Esophagus squamous epithelium (tissue), 5 donors: ENCODE measurements at regions not wholly inside any gene's neighbourhood (a gene's known extent, or its start where the extent isn't known, plus 50 kb on each side); places are given as distances from the start of the nearest gene placed in this dataset.

ENCODE experiments used
- DNase-seq: peaks from one replicate; lab custom pipeline; 2025; lab: John Stamatoyannopoulos, UW
- H3K27ac ChIP-seq, 4 donors: fragments of 200-600 bp; sonication (generic); one replicate each; pipeline ENCODE4 v1.5.1; 2016 to 2019; ENCODE audit warnings: mild to moderate bottlenecking in 1 of 4
- H3K27me3 ChIP-seq, 4 donors: fragments of 200-600 bp; sonication (generic); 1 replicate in 3 of 4; 2 replicates in 1 of 4; pipeline versions ENCODE4 v1.5.1 to v1.6.0; 2017 to 2021; ENCODE audit warnings: antibody characterized with exemption in 1 of 4
- H3K36me3 ChIP-seq, 3 donors: fragments of 200-600 bp; sonication (generic); one replicate each; pipeline ENCODE4 v1.5.1; 2016 to 2019
- H3K4me1 ChIP-seq, 3 donors: fragments of 200-600 bp; sonication (generic); one replicate each; pipeline ENCODE4 v1.5.1; 2017 to 2019
- H3K4me3 ChIP-seq, 4 donors: fragments of 200-600 bp; sonication (generic); 1 replicate in 3 of 4; 2 replicates in 1 of 4; pipeline ENCODE4 v1.5.1; 2016 to 2019; ENCODE audit warnings: mild to moderate bottlenecking in 2 of 4, moderate library complexity in 1 of 4
- H3K9me3 ChIP-seq, 3 donors: fragments of 200-600 bp; sonication (generic); one replicate each; pipeline ENCODE4 v1.5.1; 2016 to 2019
- CTCF ChIP-seq, 6 experiments: fragments of 450-650 bp in 4 of 6; fragments of 200-600 bp in 2 of 6; sonication (generic) in 2 of 6; IDR thresholded peaks; one replicate each; pipeline ENCODE4 v1.5.1; 2016 to 2019; ENCODE audit warnings: antibody characterized with exemption in 6 of 6, mild to moderate bottlenecking in 4 of 6, moderate library complexity in 4 of 6
- POLR2A ChIP-seq, 4 donors: fragments of 450-650 bp; IDR thresholded peaks; one replicate each; pipeline ENCODE4 v1.6.1; 2017; ENCODE audit warnings: antibody characterized with exemption in 4 of 4, mild to moderate bottlenecking in 4 of 4, moderate library complexity in 3 of 4
- WGBS, 2 donors: methylation state at CpG; one replicate each; pipeline ENCODE4 v1.1.5; 2018; 5-methylcytosine and 5-hydroxymethylcytosine counted together
- intact Hi-C: fragments of 100-400 bp; cut with DNase I; formaldehyde crosslinking; loops from one replicate; pipeline ENCODE4 v1.15.0; 2022
- donor health status: DM: yes; HTN: yes; CAD: no.

- intact Hi-C loops = no loop called here
- no peak overlapping the region for H3K4me3 ChIP-seq
- no peak overlapping the region for H3K27ac ChIP-seq
- H3K36me3 ChIP-seq = no peaks in the 10 kb centered on the region
- DNase-seq = no peak
- WGBS, 2 donors = 21% methylated on average over 2 of the region's 2 CpGs
- H3K4me1 ChIP-seq = no peaks in the 10 kb centered on the region
- no peaks in the 10 kb centered on the region for H3K9me3 ChIP-seq
- no peak for TF ChIP-seq CTCF (IDR thresholded peaks at IDR 0.05)
- no peak for TF ChIP-seq POLR2A (IDR thresholded peaks at IDR 0.05)
- H3K27me3 ChIP-seq = no peaks in the 10 kb centered on the region
Measured at GRCh38 chr4:154088741-154089140, 299.9 kb upstream of the SFRP2 start.

GRCh38 chr4:154086247-154086646 lies 297.4 kb upstream of the SFRP2 start:
- intact Hi-C loops = no loop called here
- H3K4me1 ChIP-seq = no peaks in the 10 kb centered on the region
- no peaks in the 10 kb centered on the region for H3K27me3 ChIP-seq
- no peaks in the 10 kb centered on the region for H3K36me3 ChIP-seq
- H3K9me3 ChIP-seq = no peaks in the 10 kb centered on the region
- no peak for TF ChIP-seq CTCF (IDR thresholded peaks at IDR 0.05)
- WGBS, 2 donors = 29 to 32% methylated on average over 3 of the region's 3 CpGs
- no peak for DNase-seq
- H3K4me3 ChIP-seq = no peak overlapping the region
- no peak overlapping the region for H3K27ac ChIP-seq

- no peak for TF ChIP-seq POLR2A (IDR thresholded peaks at IDR 0.05)
- TF ChIP-seq CTCF (IDR thresholded peaks at IDR 0.05) = no peak
Measured at GRCh38 chr4:154084864-154085263, 296.0 kb upstream of the SFRP2 start.

GRCh38 chr4:154082760-154083535 lies 294.1 kb upstream of the SFRP2 start:
- Histone ChIP-seq H3K9me3 (no peaks in the 10 kb centered on the region), H3K27ac (no peak overlapping the region), H3K4me3 (no peak overlapping the region), H3K36me3 (no peaks in the 10 kb centered on the region), H3K4me1 (no peaks in the 10 kb centered on the region), H3K27me3 (no peaks in the 10 kb centered on the region)
- intact Hi-C loops = no loop called here
- TF ChIP-seq CTCF (IDR thresholded peaks at IDR 0.05) = peak in 1 of 6 experiments; percentile 13
- no peak for TF ChIP-seq POLR2A (IDR thresholded peaks at IDR 0.05)
- WGBS, 2 donors = 72% methylated on average over 5 of the region's 5 CpGs
- no peak for DNase-seq

More at GRCh38 chr4:154084864-154085263, 296.0 kb upstream of the SFRP2 start:
- intact Hi-C loops = no loop called here
- Histone ChIP-seq H3K4me1 (no peaks in the 10 kb centered on the region), H3K27me3 (no peaks in the 10 kb centered on the region), H3K36me3 (no peaks in the 10 kb centered on the region), H3K27ac (no peak overlapping the region), H3K9me3 (no peaks in the 10 kb centered on the region), H3K4me3 (no peak overlapping the region)
- DNase-seq = no peak
- 46 to 79% methylated on average over 1 of the region's 1 CpG for WGBS, 2 donors

GRCh38 chr4:154081391-154081790 lies 292.5 kb upstream of the SFRP2 start:
- WGBS, 2 donors = 47 to 60% methylated on average over 2 of the region's 2 CpGs
- Histone ChIP-seq H3K36me3 (no peaks in the 10 kb centered on the region), H3K4me1 (no peaks in the 10 kb centered on the region), H3K4me3 (no peak overlapping the region), H3K9me3 (no peaks in the 10 kb centered on the region), H3K27ac (no peak overlapping the region), H3K27me3 (no peaks in the 10 kb centered on the region)
- no peak for TF ChIP-seq POLR2A (IDR thresholded peaks at IDR 0.05)
- TF ChIP-seq CTCF (IDR thresholded peaks at IDR 0.05) = no peak
- no peak for DNase-seq
- intact Hi-C loops = no loop called here
